OCI-LY3 (cell line): ENCODE measurements at regions not wholly inside any gene's neighbourhood (a gene's known extent, or its start where the extent isn't known, plus 50 kb on each side); places are given as distances from the start of the nearest gene placed in this dataset.

Experiments used
- EZH2phosphoT487 ChIP-seq: fragments of 200-600 bp; shearing (Covaris generic); IDR thresholded peaks from 2 replicates; pipeline ENCODE4 v1.6.1; 2018; ENCODE audit warnings: antibody characterized with exemption, mixed run types, low read depth
- TF ChIP-seq, protein P1 (sequence below): fragments of 200-600, 300-600 bp; sonication (generic); IDR thresholded peaks from 2 replicates; pipeline ENCODE4 v1.5.1; 2014; ENCODE audit warnings: antibody characterized with exemption, low read length, low read depth

DNA sequence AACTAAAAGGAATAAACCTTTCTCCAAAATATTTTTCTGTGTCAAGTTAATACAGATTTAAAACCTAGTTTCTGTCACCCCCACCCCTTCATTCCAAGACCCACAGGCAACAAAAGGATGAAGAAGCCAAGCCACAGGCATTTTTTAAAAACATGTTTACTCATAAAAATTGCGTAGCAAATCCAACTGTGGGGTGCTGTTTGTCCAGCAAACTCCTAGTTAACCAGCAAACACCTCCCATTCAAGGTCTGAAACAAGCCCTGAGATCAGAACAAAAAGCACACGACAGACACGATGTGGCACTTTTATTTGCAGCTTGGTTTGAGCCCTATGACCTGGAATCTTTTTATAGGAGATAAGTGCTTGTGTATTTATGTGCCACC, 149.9 kb upstream of the CAMK1G start:
- TF ChIP-seq, protein P1, sequence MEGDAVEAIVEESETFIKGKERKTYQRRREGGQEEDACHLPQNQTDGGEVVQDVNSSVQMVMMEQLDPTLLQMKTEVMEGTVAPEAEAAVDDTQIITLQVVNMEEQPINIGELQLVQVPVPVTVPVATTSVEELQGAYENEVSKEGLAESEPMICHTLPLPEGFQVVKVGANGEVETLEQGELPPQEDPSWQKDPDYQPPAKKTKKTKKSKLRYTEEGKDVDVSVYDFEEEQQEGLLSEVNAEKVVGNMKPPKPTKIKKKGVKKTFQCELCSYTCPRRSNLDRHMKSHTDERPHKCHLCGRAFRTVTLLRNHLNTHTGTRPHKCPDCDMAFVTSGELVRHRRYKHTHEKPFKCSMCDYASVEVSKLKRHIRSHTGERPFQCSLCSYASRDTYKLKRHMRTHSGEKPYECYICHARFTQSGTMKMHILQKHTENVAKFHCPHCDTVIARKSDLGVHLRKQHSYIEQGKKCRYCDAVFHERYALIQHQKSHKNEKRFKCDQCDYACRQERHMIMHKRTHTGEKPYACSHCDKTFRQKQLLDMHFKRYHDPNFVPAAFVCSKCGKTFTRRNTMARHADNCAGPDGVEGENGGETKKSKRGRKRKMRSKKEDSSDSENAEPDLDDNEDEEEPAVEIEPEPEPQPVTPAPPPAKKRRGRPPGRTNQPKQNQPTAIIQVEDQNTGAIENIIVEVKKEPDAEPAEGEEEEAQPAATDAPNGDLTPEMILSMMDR = no peak
- TF ChIP-seq EZH2phosphoT487 = no peak
